ENCODE measurements at regions not wholly inside any gene's neighbourhood (a gene's known extent, or its start where the extent isn't known, plus 50 kb on each side); places are given as distances from the start of the nearest gene placed in this dataset.

DNA sequence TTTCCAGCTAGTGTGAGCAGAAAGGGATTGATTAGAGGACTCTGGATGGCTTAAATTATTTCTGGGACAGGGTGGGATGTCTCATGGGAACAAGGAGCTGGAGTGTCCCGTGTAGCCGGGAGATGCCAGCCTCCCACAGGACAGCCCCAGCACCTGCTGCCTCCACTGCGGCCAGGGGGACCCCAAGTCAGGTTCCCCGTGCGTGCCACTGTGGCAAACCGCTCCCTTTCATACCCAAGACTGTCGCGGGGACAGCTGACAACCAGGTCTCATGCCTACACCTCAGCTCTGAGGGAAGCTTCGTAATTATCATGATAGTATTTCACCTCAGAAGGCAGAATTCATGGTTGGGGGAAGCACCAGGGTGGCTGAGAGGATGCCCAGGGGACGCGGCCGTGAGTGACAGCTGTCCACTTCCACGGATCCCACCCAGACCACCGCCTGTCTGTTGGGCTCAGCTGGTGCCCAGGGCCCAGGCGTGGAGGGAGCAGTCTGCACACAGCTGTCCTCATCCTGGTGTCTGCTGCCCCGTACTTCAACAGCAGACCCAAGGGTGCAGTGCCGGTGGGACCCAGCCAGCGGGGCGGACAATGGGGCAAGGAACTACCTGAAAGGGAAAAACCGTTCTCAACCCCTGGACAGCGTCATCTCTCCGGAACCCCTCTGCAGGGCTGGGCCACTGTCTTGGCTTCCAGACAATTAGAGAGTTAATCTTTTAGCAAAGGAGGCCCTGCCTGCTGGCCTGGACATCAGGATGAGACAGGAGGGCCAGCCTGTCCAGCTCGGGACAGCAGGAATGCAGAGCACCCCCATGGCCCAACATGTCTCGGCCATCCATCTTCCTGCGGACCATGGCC lies 166.9 kb downstream of the OLFM1 start:
- no peak for TF ChIP-seq POLR2AphosphoS5 (IDR thresholded peaks at IDR 0.05; ENCODE audit: low read depth, low read length)
- TF ChIP-seq, protein P1, sequence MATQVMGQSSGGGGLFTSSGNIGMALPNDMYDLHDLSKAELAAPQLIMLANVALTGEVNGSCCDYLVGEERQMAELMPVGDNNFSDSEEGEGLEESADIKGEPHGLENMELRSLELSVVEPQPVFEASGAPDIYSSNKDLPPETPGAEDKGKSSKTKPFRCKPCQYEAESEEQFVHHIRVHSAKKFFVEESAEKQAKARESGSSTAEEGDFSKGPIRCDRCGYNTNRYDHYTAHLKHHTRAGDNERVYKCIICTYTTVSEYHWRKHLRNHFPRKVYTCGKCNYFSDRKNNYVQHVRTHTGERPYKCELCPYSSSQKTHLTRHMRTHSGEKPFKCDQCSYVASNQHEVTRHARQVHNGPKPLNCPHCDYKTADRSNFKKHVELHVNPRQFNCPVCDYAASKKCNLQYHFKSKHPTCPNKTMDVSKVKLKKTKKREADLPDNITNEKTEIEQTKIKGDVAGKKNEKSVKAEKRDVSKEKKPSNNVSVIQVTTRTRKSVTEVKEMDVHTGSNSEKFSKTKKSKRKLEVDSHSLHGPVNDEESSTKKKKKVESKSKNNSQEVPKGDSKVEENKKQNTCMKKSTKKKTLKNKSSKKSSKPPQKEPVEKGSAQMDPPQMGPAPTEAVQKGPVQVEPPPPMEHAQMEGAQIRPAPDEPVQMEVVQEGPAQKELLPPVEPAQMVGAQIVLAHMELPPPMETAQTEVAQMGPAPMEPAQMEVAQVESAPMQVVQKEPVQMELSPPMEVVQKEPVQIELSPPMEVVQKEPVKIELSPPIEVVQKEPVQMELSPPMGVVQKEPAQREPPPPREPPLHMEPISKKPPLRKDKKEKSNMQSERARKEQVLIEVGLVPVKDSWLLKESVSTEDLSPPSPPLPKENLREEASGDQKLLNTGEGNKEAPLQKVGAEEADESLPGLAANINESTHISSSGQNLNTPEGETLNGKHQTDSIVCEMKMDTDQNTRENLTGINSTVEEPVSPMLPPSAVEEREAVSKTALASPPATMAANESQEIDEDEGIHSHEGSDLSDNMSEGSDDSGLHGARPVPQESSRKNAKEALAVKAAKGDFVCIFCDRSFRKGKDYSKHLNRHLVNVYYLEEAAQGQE (IDR thresholded peaks at IDR 0.05; ENCODE audit: insufficient read depth in 1 of 2, low read depth in 2 of 2, low read length in 1 of 2) = no peak
- TF ChIP-seq, protein P2, sequence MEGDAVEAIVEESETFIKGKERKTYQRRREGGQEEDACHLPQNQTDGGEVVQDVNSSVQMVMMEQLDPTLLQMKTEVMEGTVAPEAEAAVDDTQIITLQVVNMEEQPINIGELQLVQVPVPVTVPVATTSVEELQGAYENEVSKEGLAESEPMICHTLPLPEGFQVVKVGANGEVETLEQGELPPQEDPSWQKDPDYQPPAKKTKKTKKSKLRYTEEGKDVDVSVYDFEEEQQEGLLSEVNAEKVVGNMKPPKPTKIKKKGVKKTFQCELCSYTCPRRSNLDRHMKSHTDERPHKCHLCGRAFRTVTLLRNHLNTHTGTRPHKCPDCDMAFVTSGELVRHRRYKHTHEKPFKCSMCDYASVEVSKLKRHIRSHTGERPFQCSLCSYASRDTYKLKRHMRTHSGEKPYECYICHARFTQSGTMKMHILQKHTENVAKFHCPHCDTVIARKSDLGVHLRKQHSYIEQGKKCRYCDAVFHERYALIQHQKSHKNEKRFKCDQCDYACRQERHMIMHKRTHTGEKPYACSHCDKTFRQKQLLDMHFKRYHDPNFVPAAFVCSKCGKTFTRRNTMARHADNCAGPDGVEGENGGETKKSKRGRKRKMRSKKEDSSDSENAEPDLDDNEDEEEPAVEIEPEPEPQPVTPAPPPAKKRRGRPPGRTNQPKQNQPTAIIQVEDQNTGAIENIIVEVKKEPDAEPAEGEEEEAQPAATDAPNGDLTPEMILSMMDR (IDR thresholded peaks at IDR 0.05) = no peak
- no peak for TF ChIP-seq TCF7L2 (IDR thresholded peaks at IDR 0.05; ENCODE audit: low read depth, low read length)
- TF ChIP-seq SIN3A (IDR thresholded peaks at IDR 0.05; ENCODE audit: borderline replicate concordance, insufficient read depth, low read depth, low read length) = no peak
- intact Hi-C loops (cut with micrococcal nuclease; ENCODE audit: unreplicated experiment) = no loop called here
- H3K4me1 ChIP-seq (ENCODE audit: control insufficient read depth, insufficient read depth, low read length) = no peaks in the 10 kb centered on the region
- no peaks in the 10 kb centered on the region for H3K9me3 ChIP-seq (ENCODE audit: control insufficient read depth, insufficient read depth, low read depth, low read length)
- ChIA-PET CTCF (no interaction called here), POLR2A (no interaction called here)
- H3K36me3 ChIP-seq (ENCODE audit: control insufficient read depth, insufficient read depth, low read length) = no peaks in the 10 kb centered on the region
- in situ Hi-C loops (cut with HindIII; ENCODE audit: low pct_unique_long_range_greater_than_20kb, low sequenced_read_pairs) = no loop called here
- no peaks in the 10 kb centered on the region; the same call in 1 of the 2 replicates for H3K27me3 ChIP-seq (ENCODE audit: control insufficient read depth, insufficient read depth, low read length)
- no peak overlapping the region for H3K27ac ChIP-seq (ENCODE audit: low read length)
- no TSS peak for BruUV-seq (replicated peaks)
- DNase-seq (ENCODE audit: low read depth, low spot score) (no peak), ATAC-seq (no peak)
- no peak overlapping the region for H3K4me3 ChIP-seq (ENCODE audit: low read depth in 2 of 2, low read length in 2 of 2)

DNA sequence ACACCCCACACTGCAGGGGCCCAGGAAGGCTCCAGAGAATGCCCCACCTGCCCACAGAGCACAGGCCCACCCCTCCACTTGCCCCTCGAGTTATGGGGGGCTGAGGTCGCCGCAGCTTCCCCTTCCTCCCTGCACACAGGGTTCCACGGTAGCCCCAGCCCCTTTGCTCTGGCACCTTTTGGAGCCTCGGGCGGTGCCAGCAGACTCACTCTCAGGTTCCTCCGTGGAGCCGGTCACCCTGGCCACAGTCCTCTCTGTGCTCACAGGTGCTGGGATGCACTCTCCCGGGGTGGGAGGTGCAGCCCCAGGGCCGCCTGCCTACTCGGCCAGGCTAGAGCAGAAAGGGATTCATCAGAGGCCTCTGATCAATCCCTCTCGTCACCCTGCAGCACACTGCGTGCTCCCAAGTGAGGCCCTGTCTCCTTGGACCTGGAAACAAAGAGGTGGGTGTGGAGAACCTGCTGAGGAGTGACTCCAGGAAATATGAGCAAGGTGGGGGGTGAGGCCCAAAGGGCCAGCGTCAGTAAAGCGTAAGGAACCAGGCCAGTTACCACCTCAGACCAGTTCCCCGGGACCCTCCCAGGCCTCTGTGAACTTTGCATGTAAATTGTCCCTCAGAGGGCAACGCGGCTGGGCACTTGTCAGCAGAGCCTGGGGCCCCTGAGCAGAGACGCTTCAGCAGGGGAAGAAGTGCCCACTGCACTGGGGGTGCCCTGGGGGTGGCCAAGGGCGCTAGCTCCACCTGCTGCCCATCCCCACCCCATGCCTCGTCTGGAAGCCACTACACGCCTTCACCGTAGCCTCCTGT lies 167.8 kb downstream of the OLFM1 start:
- DNase-seq (ENCODE audit: low read depth, low spot score) = no peak
- TF ChIP-seq POLR2AphosphoS5 (IDR thresholded peaks at IDR 0.05; ENCODE audit: low read depth, low read length) (no peak), SIN3A (IDR thresholded peaks at IDR 0.05; ENCODE audit: borderline replicate concordance, insufficient read depth, low read depth, low read length) (no peak), TCF7L2 (IDR thresholded peaks at IDR 0.05; ENCODE audit: low read depth, low read length) (no peak)
- TF ChIP-seq, protein P1 (IDR thresholded peaks at IDR 0.05; ENCODE audit: insufficient read depth in 1 of 2, low read depth in 2 of 2, low read length in 1 of 2) = no peak
- TF ChIP-seq, protein P2 (IDR thresholded peaks at IDR 0.05) = no peak
- H3K4me3 ChIP-seq (ENCODE audit: low read depth in 2 of 2, low read length in 2 of 2) = no peak overlapping the region
- H3K27ac ChIP-seq (ENCODE audit: low read length) = no peak overlapping the region
- ChIA-PET CTCF (no interaction called here), POLR2A (no interaction called here)
- no peak for ATAC-seq
- no peaks in the 10 kb centered on the region; the same call in 1 of the 2 replicates for H3K27me3 ChIP-seq (ENCODE audit: control insufficient read depth, insufficient read depth, low read length)
- no peaks in the 10 kb centered on the region for H3K36me3 ChIP-seq (ENCODE audit: control insufficient read depth, insufficient read depth, low read length)
- H3K9me3 ChIP-seq (ENCODE audit: control insufficient read depth, insufficient read depth, low read depth, low read length) = no peaks in the 10 kb centered on the region
- H3K4me1 ChIP-seq (ENCODE audit: control insufficient read depth, insufficient read depth, low read length) = no peaks in the 10 kb centered on the region
- no TSS peak for BruUV-seq (replicated peaks)
- intact Hi-C loops (cut with micrococcal nuclease; ENCODE audit: unreplicated experiment) = no loop called here
- in situ Hi-C loops (cut with HindIII; ENCODE audit: low pct_unique_long_range_greater_than_20kb, low sequenced_read_pairs) = no loop called here
